ENCODE measurements at regions not wholly inside any gene's neighbourhood (a gene's known extent, or its start where the extent isn't known, plus 50 kb on each side); places are given as distances from the start of the nearest gene placed in this dataset.
A peak's percentile ranks its signal among the peaks of the same experiment; 100 is the strongest.

DNA sequence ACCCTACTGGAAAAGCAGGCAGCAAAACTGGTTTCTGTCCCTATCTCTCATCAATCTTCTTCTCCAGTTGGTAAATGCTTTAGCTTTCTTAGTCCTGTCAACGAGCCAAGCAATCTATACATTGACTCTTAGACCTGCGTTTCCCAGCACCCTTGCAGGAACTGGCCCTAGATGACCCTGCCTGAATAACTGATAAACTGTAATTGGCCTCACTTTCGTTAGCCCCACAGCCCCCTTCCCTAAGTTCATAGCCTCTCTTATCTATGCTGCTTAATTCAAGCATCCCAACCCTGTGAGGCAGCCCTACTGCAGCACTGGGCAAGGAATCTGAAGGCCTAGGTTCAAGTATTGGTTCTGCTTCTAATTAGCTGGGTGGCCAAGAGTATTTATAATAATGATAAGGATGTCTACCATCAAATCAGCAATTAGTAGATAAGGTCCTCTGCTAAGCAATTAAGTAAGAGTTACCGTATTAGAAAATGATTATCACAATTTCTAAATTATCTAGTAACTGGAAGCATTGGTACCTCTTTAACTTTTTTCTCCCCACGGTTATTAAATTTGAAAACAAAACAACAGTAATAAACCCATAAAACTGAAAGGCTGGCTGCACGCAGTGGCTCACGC, 86.4 kb upstream of the RMDN2 start:
- DNase-seq = no peak

- no peak for DNase-seq
Observed at GRCh38 chr2:37839991-37840390, 85.1 kb upstream of the RMDN2 start.

- DNase-seq = peak; percentile 77
Observed at GRCh38 chr2:37842732-37843440, 82.2 kb upstream of the RMDN2 start.

DNA sequence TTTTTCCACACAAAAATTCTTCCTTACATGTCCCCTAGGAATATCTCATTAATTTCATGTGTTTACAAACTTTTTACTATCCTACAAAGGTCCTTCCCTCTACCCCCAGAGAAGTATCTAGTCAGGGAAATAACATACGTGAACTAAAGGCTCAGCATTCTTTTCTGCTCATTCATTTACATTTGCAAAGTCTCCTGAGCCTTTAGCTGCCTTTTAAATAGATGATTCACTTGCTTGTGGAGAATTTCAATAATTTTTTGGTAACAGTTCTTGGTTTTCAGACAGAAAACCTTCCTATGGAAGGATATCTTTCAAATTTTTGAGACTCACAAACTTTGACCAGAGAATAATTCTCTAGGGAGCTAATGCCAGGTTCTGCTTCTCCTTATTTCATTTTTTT, 81.5 kb upstream of the RMDN2 start:
- peak; percentile 77 for DNase-seq

GRCh38 chr2:37846207-37846606, 78.9 kb upstream of the RMDN2 start:
- DNase-seq = no peak

DNA sequence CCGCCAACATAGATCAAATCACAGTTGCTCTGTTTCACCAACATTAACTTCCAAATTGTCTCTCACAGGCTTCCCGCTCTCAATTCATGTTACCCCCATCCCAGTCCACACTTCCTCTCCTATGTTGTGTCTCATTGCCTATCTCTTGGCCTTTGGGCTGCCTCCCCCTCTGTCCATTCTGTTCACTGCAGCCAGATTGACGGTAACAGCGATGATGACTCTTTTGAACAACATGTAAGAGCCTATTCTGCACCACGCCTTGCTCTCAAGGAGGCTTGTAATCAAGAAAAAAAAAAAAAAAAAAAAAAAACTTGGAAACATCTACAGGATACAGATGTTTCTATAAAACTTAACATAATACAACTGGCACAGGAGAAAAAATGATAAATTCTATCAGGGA, 77.3 kb upstream of the RMDN2 start:
- no peak for DNase-seq

GRCh38 chr2:37848451-37848850, 76.6 kb upstream of the RMDN2 start:
- no peak for DNase-seq

GRCh38 chr2:37849911-37850310, 75.2 kb upstream of the RMDN2 start:
- no peak for DNase-seq

DNA sequence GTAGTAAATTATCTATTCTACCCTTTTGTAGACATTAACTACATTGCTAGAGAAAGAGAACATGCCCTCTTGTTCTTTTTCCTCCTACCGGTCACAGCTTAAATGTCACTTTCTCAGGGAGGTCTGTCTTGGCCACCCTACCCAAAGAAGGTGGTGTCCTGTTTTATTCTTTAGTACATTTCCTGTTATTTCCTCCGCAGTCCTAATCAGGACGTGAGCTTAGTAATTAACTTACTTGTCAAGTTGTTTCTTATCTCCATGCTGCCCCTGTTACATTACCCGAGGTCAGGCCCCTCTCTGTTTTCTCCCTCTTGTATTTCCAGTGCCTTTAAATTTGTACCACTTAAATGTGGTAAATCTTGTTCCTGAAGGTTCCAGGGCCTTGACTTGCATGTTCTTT, 73.7 kb upstream of the RMDN2 start:
- DNase-seq = no peak

DNA sequence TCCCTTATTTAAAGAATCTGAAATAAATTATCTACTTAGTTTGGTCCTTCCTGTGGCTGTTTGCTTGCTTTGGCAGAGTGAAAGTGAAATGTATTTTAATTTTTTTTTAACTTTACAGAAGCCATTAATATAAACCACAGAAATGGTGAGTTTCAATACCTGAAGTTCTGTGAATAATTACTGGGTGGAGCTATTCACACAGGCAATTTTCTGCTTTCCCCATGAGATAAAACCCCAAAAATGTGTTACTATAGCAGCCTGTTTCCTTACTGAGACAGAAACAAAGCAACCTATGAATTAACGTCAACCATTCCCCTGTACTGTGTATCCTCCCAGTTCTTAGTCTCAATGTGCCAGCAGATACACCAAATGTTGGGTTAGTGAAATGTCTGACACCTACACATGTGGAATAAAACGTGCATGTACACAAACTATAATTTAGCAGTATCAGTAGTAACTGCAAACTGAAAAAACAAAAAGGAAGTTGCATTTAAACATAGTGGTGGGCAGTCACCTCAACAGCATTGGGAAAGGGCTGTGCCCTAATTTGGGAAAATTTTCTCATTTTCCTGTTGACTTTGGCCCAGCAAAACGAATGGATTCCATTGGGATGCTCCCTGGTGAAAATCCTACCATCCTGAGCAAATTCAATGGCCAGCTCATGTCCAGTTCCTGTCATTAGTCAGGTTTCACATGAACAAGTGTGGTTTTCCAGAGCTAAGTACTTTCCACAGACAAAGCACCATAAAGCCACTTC, 73.1 kb upstream of the RMDN2 start:
- no peak for DNase-seq

DNA sequence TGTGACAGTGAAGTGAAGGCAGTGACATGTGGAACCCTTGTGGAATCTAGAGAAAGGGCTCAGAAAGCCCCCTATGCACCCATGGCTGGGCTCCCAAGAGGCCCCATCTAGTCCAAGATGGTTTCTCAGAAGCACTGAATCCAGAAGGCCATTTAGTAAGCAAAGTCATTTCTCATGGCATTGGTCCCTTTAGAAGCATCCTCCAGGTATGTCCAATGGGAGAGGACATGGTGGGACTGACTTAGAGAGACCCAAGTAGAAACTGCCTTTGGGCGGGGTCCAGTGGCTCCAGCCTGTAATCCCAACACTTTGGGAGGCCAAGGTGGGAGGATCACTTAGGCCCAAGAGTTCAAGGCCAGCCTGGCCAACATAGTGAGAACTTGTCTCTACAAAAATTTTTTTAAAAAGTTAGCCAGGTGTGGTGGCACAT, 72.5 kb upstream of the RMDN2 start:
- DNase-seq = no peak

- no peak for DNase-seq
Observed at GRCh38 chr2:37854676-37855282, 70.3 kb upstream of the RMDN2 start.

GRCh38 chr2:37855283-37856041, 69.6 kb upstream of the RMDN2 start:
- no peak for DNase-seq

- DNase-seq = no peak
Observed at GRCh38 chr2:37856101-37856751, 68.9 kb upstream of the RMDN2 start.

GRCh38 chr2:37857575-37858399, 67.3 kb upstream of the RMDN2 start:
- DNase-seq = no peak

- DNase-seq = no peak
Observed at GRCh38 chr2:37858400-37858711, 66.7 kb upstream of the RMDN2 start.

DNA sequence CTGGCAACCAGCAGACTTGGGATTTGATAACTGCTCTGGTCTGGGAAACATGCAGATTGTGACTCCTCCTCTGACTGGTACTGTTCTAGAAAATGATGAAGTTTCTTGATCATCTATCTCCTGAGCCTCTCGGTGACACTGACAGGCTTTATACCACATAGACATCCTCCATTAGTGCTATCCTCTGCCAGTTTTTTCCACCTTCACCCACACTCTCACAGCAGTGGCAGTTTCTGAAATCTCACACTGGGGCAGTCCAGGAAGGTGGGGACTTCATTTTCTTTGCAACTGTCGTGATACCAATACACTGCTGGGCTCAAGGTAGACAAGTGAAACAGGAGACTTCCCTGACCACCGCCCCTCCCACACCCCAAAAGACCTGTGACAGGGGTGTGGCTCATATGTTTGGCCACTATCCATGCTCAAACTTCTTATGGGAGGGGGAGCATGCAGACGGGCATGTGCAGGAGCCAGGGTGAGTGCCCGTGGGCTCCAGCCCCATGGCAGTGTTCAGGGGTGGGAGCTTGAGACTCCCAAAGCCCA, 66.3 kb upstream of the RMDN2 start:
- no peak for DNase-seq

- no peak for DNase-seq
Observed at GRCh38 chr2:37862620-37863019, 62.5 kb upstream of the RMDN2 start.

DNA sequence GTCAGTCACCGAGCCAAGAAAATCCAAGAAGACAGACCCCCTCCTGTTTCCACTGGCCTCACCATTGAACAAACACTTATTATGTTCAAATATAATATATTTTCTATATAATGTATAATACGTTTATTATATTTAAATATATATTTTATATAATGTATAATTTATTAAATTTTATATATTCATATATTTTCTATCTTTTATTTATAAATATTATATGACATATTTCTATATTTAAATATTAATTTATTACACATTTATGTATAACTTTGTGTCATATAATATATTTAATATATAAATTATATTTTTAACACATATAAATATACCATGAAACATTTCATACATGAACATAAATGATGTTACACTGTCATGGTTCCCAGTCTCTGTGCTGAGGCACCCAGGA, 60.9 kb upstream of the RMDN2 start:
- DNase-seq = no peak

GRCh38 chr2:37865640-37866039, 59.4 kb upstream of the RMDN2 start:
- DNase-seq = peak; percentile 6

All from skin of body (tissue), 1 donor.